NT2/D1 (cell line): ENCODE measurements at regions not wholly inside any gene's neighbourhood (a gene's known extent, or its start where the extent isn't known, plus 50 kb on each side); places are given as distances from the start of the nearest gene placed in this dataset.
"Not testable (repeated sequence)": the region's sequence is repeated elsewhere in the genome, so short reads cannot be mapped to it uniquely, and the experiment has no call there.

ENCODE experiments used
- DNase-seq: peaks from one replicate; pipeline ENCODE4 v3.0.0-alpha.2; 2011; ENCODE audit warnings: low read depth, low spot score
- H3K27me3 ChIP-seq: 2 replicates; pipeline ENCODE4 v1.6.0; 2011; ENCODE audit warnings: mild to moderate bottlenecking; ENCODE audit not compliant: insufficient read length, insufficient read depth
- H3K36me3 ChIP-seq: 2 replicates; pipeline ENCODE4 v1.6.1; 2011; ENCODE audit warnings: mild to moderate bottlenecking, low read length, mixed read lengths; ENCODE audit not compliant: insufficient read depth, insufficient read length
- H3K4me1 ChIP-seq: 2 replicates; pipeline ENCODE4 v1.5.1; 2011; ENCODE audit not compliant: insufficient read depth, insufficient read length
- H3K4me3 ChIP-seq: 2 replicates; pipeline ENCODE4 v1.5.1; 2011; ENCODE audit warnings: low read depth; ENCODE audit not compliant: insufficient read length
- H3K9ac ChIP-seq: 2 replicates; pipeline ENCODE4 v1.6.0; 2011; ENCODE audit warnings: low read depth; ENCODE audit not compliant: insufficient read length
- H3K9me3 ChIP-seq: 2 replicates; pipeline ENCODE4 v1.5.1; 2011; ENCODE audit warnings: mild to moderate bottlenecking, low read length; ENCODE audit not compliant: insufficient read depth
- SUZ12 ChIP-seq: IDR thresholded peaks from 2 replicates; pipeline ENCODE4 v1.6.1; 2011; ENCODE audit not compliant: insufficient read length, insufficient read depth; ENCODE audit errors: extremely low read depth
- YY1 ChIP-seq: IDR thresholded peaks from 2 replicates; pipeline ENCODE4 v1.6.1; 2011; ENCODE audit not compliant: insufficient read length, insufficient read depth
- ZNF274 ChIP-seq: IDR thresholded peaks from 2 replicates; pipeline ENCODE4 v1.6.1; 2011; ENCODE audit warnings: mild to moderate bottlenecking, low read depth, low read length

DNA sequence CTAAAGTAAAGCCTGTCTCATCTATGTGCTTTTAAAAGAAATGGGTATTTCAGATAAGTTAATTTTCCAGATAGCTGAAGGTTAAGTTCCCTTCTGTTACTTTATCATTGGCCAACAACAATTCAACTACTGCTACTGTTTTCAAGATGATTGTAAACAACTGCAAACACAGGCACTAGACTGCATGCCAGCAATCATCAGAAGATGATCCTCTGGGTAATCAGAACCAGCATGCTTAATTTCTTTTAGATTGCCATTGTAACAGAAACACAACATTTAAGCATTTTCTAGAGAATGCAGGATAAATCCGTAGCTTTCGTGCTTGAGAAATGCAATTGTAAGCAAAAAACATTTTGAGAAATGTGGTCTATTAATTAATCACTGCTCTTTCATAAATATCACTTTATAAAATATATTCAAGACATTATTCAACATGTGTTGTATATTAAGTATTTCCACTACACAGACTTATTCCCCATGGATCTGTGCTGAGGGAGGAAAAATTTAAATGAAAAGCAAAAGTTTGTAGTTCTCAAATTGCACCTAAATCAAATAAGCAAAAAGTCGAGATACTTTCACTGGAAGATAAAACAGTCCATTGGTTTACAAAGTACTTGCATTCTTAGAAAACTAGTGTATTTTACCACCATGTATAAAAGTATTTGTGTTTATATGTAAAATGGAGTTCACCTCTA, 133.7 kb downstream of the ATL2 start:
- Histone ChIP-seq H3K36me3 (no peaks in the 10 kb centered on the region), H3K9ac (no peak overlapping the region), H3K27me3 (no peaks in the 10 kb centered on the region), H3K4me3 (no peak overlapping the region), H3K9me3 (no peaks in the 10 kb centered on the region), H3K4me1 (no peaks in the 10 kb centered on the region)
- no peak for DNase-seq
- TF ChIP-seq SUZ12 (no peak), ZNF274 (no peak), YY1 (no peak)

DNA sequence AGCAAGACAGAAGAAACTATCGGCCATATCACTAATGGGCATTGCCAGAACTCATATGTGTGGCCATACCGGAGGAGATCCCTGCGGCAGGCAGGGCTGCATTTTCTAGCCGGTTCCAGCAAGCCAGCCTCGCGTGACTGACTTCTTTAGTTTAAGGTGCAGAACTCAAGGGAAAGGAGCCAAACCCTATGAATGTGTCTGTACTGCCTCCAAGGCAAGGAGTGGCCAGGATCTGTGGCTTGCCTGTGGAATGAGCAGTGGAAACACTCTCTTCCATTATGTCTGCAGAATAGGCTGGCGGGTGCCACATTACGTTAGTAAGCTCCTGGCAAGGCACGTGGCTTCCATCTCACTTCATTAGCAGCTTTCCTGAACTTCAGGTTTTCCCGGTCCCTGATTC, 137.6 kb downstream of the ATL2 start:
- Histone ChIP-seq H3K27me3 (no peaks in the 10 kb centered on the region), H3K36me3 (no peaks in the 10 kb centered on the region), H3K9me3 (peaks cover 9% of the 10 kb centered on the region), H3K9ac (no peak overlapping the region), H3K4me1 (no peaks in the 10 kb centered on the region), H3K4me3 (no peak overlapping the region)
- TF ChIP-seq YY1, result no peak
- TF ChIP-seq SUZ12, result no peak
- no peak for TF ChIP-seq ZNF274
- DNase-seq, result no peak

DNA sequence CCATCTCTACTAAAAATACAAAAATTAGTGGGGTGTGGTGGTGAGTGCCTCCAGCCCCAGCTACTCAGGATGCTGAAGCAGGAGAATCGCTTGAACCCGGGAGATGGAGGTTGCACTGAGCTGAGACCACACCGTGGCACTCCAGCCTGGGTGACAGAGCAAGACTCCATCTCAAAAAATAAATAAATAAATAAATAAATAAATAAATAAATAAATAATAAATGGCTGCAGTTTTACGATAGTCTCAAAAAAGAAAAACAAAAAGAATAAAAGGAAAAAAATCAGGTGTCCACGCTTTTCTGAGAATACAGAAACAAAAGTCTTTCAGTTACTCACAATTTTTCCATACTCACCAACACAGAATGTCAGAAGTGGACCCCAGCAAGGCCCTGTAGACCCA, 138.4 kb downstream of the ATL2 start:
- DNase-seq, H3K4me3 ChIP-seq, H3K9ac ChIP-seq, H3K36me3 ChIP-seq, H3K4me1 ChIP-seq, H3K9me3 ChIP-seq, H3K27me3 ChIP-seq: not testable (repeated sequence)

- no peak overlapping the region for H3K9ac ChIP-seq
- H3K9me3 ChIP-seq, result peaks cover 9% of the 10 kb centered on the region
- no peaks in the 10 kb centered on the region for H3K4me1 ChIP-seq
- TF ChIP-seq SUZ12, result no peak
- no peak for TF ChIP-seq ZNF274
- TF ChIP-seq YY1, result no peak
- H3K36me3 ChIP-seq, result no peaks in the 10 kb centered on the region
- DNase-seq, result no peak
- no peaks in the 10 kb centered on the region for H3K27me3 ChIP-seq
- H3K4me3 ChIP-seq, result no peak overlapping the region
Measured at GRCh38 chr2:38237311-38237710, 139.8 kb downstream of the ATL2 start.

DNA sequence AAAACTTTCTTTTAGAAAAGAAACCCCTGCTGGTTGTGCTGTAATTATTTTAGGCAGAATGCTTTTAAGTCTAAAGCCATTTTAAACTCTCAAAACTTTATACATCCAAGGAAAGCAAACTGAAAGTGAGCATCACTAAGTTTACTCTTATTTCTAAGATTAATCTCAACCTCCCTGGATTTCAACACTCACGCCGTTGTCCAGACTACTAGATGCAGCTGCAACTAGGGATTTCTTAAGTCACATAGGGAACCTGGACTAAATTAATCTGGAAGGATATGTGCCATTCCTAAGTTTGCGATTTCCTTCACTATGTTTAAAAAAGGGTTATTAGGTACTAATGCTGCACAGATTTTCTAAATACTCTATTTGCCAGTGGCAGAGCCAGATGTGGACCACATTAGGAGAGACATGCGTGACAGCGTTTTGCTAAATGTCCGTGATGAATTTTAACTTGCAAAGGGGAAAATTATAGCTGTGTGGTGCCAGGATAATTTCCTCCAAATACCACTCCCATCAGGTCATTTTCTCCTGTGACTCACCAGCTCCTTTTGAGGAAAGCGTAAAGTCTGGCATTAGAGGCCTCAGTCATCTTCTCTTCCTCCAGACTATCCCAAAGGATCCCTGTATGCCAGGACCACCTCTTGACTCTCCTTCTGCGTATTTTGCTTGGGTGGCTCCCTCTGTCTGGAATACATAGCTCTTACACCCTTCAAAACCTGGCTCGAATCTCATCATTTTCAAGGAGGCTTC, 143.7 kb downstream of the ATL2 start:
- Histone ChIP-seq H3K4me1 (no peaks in the 10 kb centered on the region), H3K36me3 (no peaks in the 10 kb centered on the region), H3K4me3 (no peak overlapping the region), H3K9me3 (peaks cover 9% of the 10 kb centered on the region), H3K27me3 (no peaks in the 10 kb centered on the region), H3K9ac (no peak overlapping the region)
- no peak for DNase-seq
- TF ChIP-seq ZNF274 (no peak), YY1 (no peak), SUZ12 (no peak)

GRCh38 chr2:38232454-38232853, 144.6 kb downstream of the ATL2 start:
- H3K27me3 ChIP-seq, result no peaks in the 10 kb centered on the region
- no peak overlapping the region for H3K9ac ChIP-seq
- DNase-seq, result no peak
- no peak for TF ChIP-seq ZNF274
- TF ChIP-seq YY1, result no peak
- TF ChIP-seq SUZ12, result no peak
- H3K4me3 ChIP-seq, result no peak overlapping the region
- H3K36me3 ChIP-seq, result no peaks in the 10 kb centered on the region
- H3K4me1 ChIP-seq, result no peaks in the 10 kb centered on the region
- peaks cover 3% of the 10 kb centered on the region; the same call in 1 of the 2 replicates for H3K9me3 ChIP-seq

DNA sequence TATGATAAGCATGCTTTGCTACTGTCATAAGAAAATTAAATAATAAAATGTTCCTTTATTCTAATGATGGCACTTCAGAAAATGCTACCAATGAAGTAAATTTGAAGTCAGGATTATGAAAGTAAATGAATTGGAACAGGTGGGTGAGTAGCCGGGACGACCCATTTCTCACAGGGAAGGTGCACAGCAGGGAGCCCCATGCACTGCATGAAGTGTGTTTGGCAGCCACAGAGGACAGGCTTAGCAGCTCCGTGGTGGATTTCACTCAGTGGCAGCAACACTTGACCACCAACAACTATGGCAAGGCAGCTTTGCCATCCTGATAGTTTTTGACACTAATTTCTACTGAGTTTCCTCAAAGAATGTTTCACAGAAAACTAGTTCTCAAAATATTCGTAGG, 146.3 kb downstream of the ATL2 start:
- TF ChIP-seq ZNF274, result no peak
- no peak for TF ChIP-seq YY1
- no peak for TF ChIP-seq SUZ12

More for the DNA sequence above, 146.3 kb downstream of the ATL2 start:
- no peak for DNase-seq
- no peaks in the 10 kb centered on the region for H3K27me3 ChIP-seq
- no peak overlapping the region for H3K4me3 ChIP-seq
- H3K9me3 ChIP-seq, result no peaks in the 10 kb centered on the region
- no peaks in the 10 kb centered on the region for H3K4me1 ChIP-seq
- H3K9ac ChIP-seq, result no peak overlapping the region
- H3K36me3 ChIP-seq, result no peaks in the 10 kb centered on the region
